Fibroblast of peridontal ligament (primary cell): ENCODE measurements at regions not wholly inside any gene's neighbourhood (a gene's known extent, or its start where the extent isn't known, plus 50 kb on each side); places are given as distances from the start of the nearest gene placed in this dataset.

Experiments
- DNase-seq: peaks from one replicate; pipeline ENCODE4 v3.0.0-alpha.2; 2010; ENCODE audit errors: extremely low read depth

GRCh38 chr13:22009500-22009899 lies 338.6 kb downstream of the FGF9 start:
- no peak for DNase-seq

- no peak for DNase-seq
These were observed 339.1 kb downstream of the FGF9 start for GRCh38 chr13:22009937-22010336.

- no peak for DNase-seq
These were observed 341.8 kb downstream of the FGF9 start for GRCh38 chr13:22012686-22013085.

- DNase-seq: no peak
These were observed 343.6 kb downstream of the FGF9 start for GRCh38 chr13:22014469-22014868.

- no peak for DNase-seq
These were observed 346.4 kb downstream of the FGF9 start for GRCh38 chr13:22017226-22017625.

- no peak for DNase-seq
These were observed 347.4 kb downstream of the FGF9 start for GRCh38 chr13:22018076-22018835.

GRCh38 chr13:22018836-22019210 lies 347.9 kb downstream of the FGF9 start:
- no peak for DNase-seq

- no peak for DNase-seq
These were observed 353.6 kb downstream of the FGF9 start for GRCh38 chr13:22024381-22024994.

- DNase-seq: no peak
These were observed 356.7 kb downstream of the FGF9 start for GRCh38 chr13:22027566-22027965.

GRCh38 chr13:22028831-22029230 lies 358.0 kb downstream of the FGF9 start:
- DNase-seq: no peak

GRCh38 chr13:22030321-22030720 lies 359.4 kb downstream of the FGF9 start:
- no peak for DNase-seq

- no peak for DNase-seq
These were observed 360.9 kb downstream of the FGF9 start for GRCh38 chr13:22031702-22032286.

- no peak for DNase-seq
These were observed 362.0 kb downstream of the FGF9 start for GRCh38 chr13:22032905-22033304.

- DNase-seq: no peak
These were observed 369.1 kb downstream of the FGF9 start for GRCh38 chr13:22039961-22040360.

GRCh38 chr13:22040810-22041364 lies 370.0 kb downstream of the FGF9 start:
- no peak for DNase-seq

- DNase-seq: no peak
These were observed 370.9 kb downstream of the FGF9 start for GRCh38 chr13:22041741-22042140.

- no peak for DNase-seq
These were observed 376.4 kb downstream of the FGF9 start for GRCh38 chr13:22047082-22047784.

- no peak for DNase-seq
These were observed 376.9 kb downstream of the FGF9 start for GRCh38 chr13:22047785-22048104.

GRCh38 chr13:22049384-22049783 lies 378.5 kb downstream of the FGF9 start:
- DNase-seq: no peak

- no peak for DNase-seq
These were observed 380.2 kb downstream of the FGF9 start for GRCh38 chr13:22050951-22051563.

GRCh38 chr13:22053053-22053452 lies 382.2 kb downstream of the FGF9 start:
- DNase-seq: no peak

- DNase-seq: no peak
These were observed 384.4 kb downstream of the FGF9 start for GRCh38 chr13:22055259-22055658.
